ENCODE measurements at regions not wholly inside any gene's neighbourhood (a gene's known extent, or its start where the extent isn't known, plus 50 kb on each side); places are given as distances from the start of the nearest gene placed in this dataset.

- H3K4me1 ChIP-seq (ENCODE audit: control insufficient read depth, extremely low read depth, insufficient read depth, low read length), result no peaks in the 10 kb centered on the region
- H3K9me3 ChIP-seq (ENCODE audit: control insufficient read depth, insufficient read depth, low read depth, low read length), result no peaks in the 10 kb centered on the region
- no peaks in the 10 kb centered on the region for H4K20me1 ChIP-seq (ENCODE audit: control insufficient read depth, extremely low read depth, insufficient read depth, low read length)
- no peak for TF ChIP-seq EZH2 (IDR thresholded peaks at IDR 0.05; ENCODE audit: low read length, missing control alignments)
- no peak for TF ChIP-seq CTCF (conservative IDR thresholded peaks at IDR 0.05 in 1 of 2, IDR thresholded peaks at IDR 0.05 in 1 of 2; ENCODE audit: low read depth in 1 of 2, low read length in 2 of 2)
- H3K27ac ChIP-seq (ENCODE audit: insufficient read depth, low read length), result no peak overlapping the region
- DNase-seq (ENCODE audit: low read depth in 2 of 2), result no peak
- H3K36me3 ChIP-seq (ENCODE audit: control insufficient read depth, insufficient read depth, low read length), result no peaks in the 10 kb centered on the region
- H3K9ac ChIP-seq (ENCODE audit: insufficient read depth, low read length), result no peak overlapping the region
- H3K27me3 ChIP-seq (ENCODE audit: control insufficient read depth, insufficient read depth, low read length), result no peaks in the 10 kb centered on the region
- H3K4me2 ChIP-seq (ENCODE audit: extremely low read depth, insufficient read depth, low read length), result no peak overlapping the region
- H3K79me2 ChIP-seq (ENCODE audit: control insufficient read depth, insufficient read depth, low read length), result no peaks in the 10 kb centered on the region
- no peak overlapping the region for H3K4me3 ChIP-seq (replicated peaks in 1 of 4; ENCODE audit: control extremely low read depth in 1 of 4, insufficient read depth in 1 of 4, low read depth in 3 of 4, low read length in 4 of 4)
- no peak overlapping the region for H2AFZ ChIP-seq (ENCODE audit: low read length)
Measured at GRCh38 chr12:112705037-112705632, 86.4 kb upstream of the RPH3A start.

GRCh38 chr12:112710414-112710813, 81.1 kb upstream of the RPH3A start:
- no peak overlapping the region for H3K27ac ChIP-seq (ENCODE audit: insufficient read depth, low read length)
- no peaks in the 10 kb centered on the region for H3K9me3 ChIP-seq (ENCODE audit: control insufficient read depth, insufficient read depth, low read depth, low read length)
- no peaks in the 10 kb centered on the region for H4K20me1 ChIP-seq (ENCODE audit: control insufficient read depth, extremely low read depth, insufficient read depth, low read length)
- no peak overlapping the region for H2AFZ ChIP-seq (ENCODE audit: low read length)
- no peaks in the 10 kb centered on the region for H3K79me2 ChIP-seq (ENCODE audit: control insufficient read depth, insufficient read depth, low read length)
- H3K4me2 ChIP-seq (ENCODE audit: extremely low read depth, insufficient read depth, low read length), result no peak overlapping the region
- H3K9ac ChIP-seq (ENCODE audit: insufficient read depth, low read length), result no peak overlapping the region
- no peak for DNase-seq (ENCODE audit: low read depth in 2 of 2)
- no peaks in the 10 kb centered on the region for H3K27me3 ChIP-seq (ENCODE audit: control insufficient read depth, insufficient read depth, low read length)
- TF ChIP-seq CTCF (conservative IDR thresholded peaks at IDR 0.05 in 1 of 2, IDR thresholded peaks at IDR 0.05 in 1 of 2; ENCODE audit: low read depth in 1 of 2, low read length in 2 of 2), result no peak
- no peak for TF ChIP-seq EZH2 (IDR thresholded peaks at IDR 0.05; ENCODE audit: low read length, missing control alignments)
- H3K36me3 ChIP-seq (ENCODE audit: control insufficient read depth, insufficient read depth, low read length), result no peaks in the 10 kb centered on the region
- no peak overlapping the region for H3K4me3 ChIP-seq (replicated peaks in 1 of 4; ENCODE audit: control extremely low read depth in 1 of 4, insufficient read depth in 1 of 4, low read depth in 3 of 4, low read length in 4 of 4)
- H3K4me1 ChIP-seq (ENCODE audit: control insufficient read depth, extremely low read depth, insufficient read depth, low read length), result no peaks in the 10 kb centered on the region

GRCh38 chr12:112711026-112711425, 80.5 kb upstream of the RPH3A start:
- Histone ChIP-seq H3K27me3 (ENCODE audit: control insufficient read depth, insufficient read depth, low read length) (no peaks in the 10 kb centered on the region), H3K9me3 (ENCODE audit: control insufficient read depth, insufficient read depth, low read depth, low read length) (no peaks in the 10 kb centered on the region), H3K9ac (ENCODE audit: insufficient read depth, low read length) (no peak overlapping the region), H3K27ac (ENCODE audit: insufficient read depth, low read length) (no peak overlapping the region), H3K36me3 (ENCODE audit: control insufficient read depth, insufficient read depth, low read length) (no peaks in the 10 kb centered on the region), H3K79me2 (ENCODE audit: control insufficient read depth, insufficient read depth, low read length) (no peaks in the 10 kb centered on the region), H3K4me1 (ENCODE audit: control insufficient read depth, extremely low read depth, insufficient read depth, low read length) (no peaks in the 10 kb centered on the region), H3K4me3 (replicated peaks in 1 of 4; ENCODE audit: control extremely low read depth in 1 of 4, insufficient read depth in 1 of 4, low read depth in 3 of 4, low read length in 4 of 4) (no peak overlapping the region), H3K4me2 (ENCODE audit: extremely low read depth, insufficient read depth, low read length) (no peak overlapping the region), H2AFZ (ENCODE audit: low read length) (no peak overlapping the region), H4K20me1 (ENCODE audit: control insufficient read depth, extremely low read depth, insufficient read depth, low read length) (no peaks in the 10 kb centered on the region)
- no peak for DNase-seq (ENCODE audit: low read depth in 2 of 2)
- TF ChIP-seq EZH2 (IDR thresholded peaks at IDR 0.05; ENCODE audit: low read length, missing control alignments), result no peak
- TF ChIP-seq CTCF (conservative IDR thresholded peaks at IDR 0.05 in 1 of 2, IDR thresholded peaks at IDR 0.05 in 1 of 2; ENCODE audit: low read depth in 1 of 2, low read length in 2 of 2), result no peak
